GM12878 (cell line): ENCODE measurements at regions not wholly inside any gene's neighbourhood (a gene's known extent, or its start where the extent isn't known, plus 50 kb on each side); places are given as distances from the start of the nearest gene placed in this dataset.

ENCODE experiments used
- ASH2L ChIP-seq: fragments of 300-600, 200-600 bp; sonication (generic); IDR thresholded peaks from 2 replicates; pipeline ENCODE4 v1.6.1; 2017; ENCODE audit warnings: low read depth, mild to moderate bottlenecking, borderline replicate concordance
- NR2C2 ChIP-seq: IDR thresholded peaks from 2 replicates; pipeline ENCODE4 v1.6.1; 2011; ENCODE audit warnings: borderline replicate concordance, low read depth; ENCODE audit not compliant: control insufficient read depth, insufficient read length
- STAT1 ChIP-seq: fragments of 450-650 bp; conservative IDR thresholded peaks from 2 replicates; pipeline ENCODE4 v1.6.1; 2014; ENCODE audit warnings: antibody characterized with exemption, mild to moderate bottlenecking

GRCh38 chr21:41660748-41661147, 106.1 kb downstream of the RIPK4 start:
- TF ChIP-seq ASH2L (no peak), NR2C2 (no peak), STAT1 (no peak)
